ENCODE measurements at regions not wholly inside any gene's neighbourhood (a gene's known extent, or its start where the extent isn't known, plus 50 kb on each side); places are given as distances from the start of the nearest gene placed in this dataset.

GRCh38 chr4:66300336-66300934 is 630.1 kb upstream of the EPHA5 start:
- no peak for TF ChIP-seq EP300 (IDR thresholded peaks at IDR 0.05; ENCODE audit: borderline replicate concordance)
- no peak for TF ChIP-seq TAF1 (IDR thresholded peaks at IDR 0.05; ENCODE audit: low read depth)
- TF ChIP-seq YY1 (IDR thresholded peaks at IDR 0.05; ENCODE audit: low read depth) = no peak
- TF ChIP-seq REST (IDR thresholded peaks at IDR 0.05; ENCODE audit: low read depth) = no peak
- no peak for TF ChIP-seq FOXM1 (IDR thresholded peaks at IDR 0.05; ENCODE audit: borderline replicate concordance, low read depth)
- TF ChIP-seq MAX (IDR thresholded peaks at IDR 0.05) = no peak
